Lower lobe of right lung (tissue), 2 donors: ENCODE measurements at regions not wholly inside any gene's neighbourhood (a gene's known extent, or its start where the extent isn't known, plus 50 kb on each side); places are given as distances from the start of the nearest gene placed in this dataset.

Experiments used
- ATAC-seq, 2 donors: fragments of 200-7000 bp; cut with Tn5 transposase; one replicate each; pipeline ENCODE4 v1.9.1; 2020 to 2022; ENCODE audit warnings: mild to moderate bottlenecking in 2 of 2, moderate library complexity in 2 of 2
- DNase-seq: peaks from one replicate; pipeline ENCODE4 v3.0.0-alpha.2; 2020
- H3K27ac ChIP-seq: fragments of 200-600 bp; one replicate; pipeline ENCODE4 v1.8.0; 2022
- H3K27me3 ChIP-seq: fragments of 200-600 bp; one replicate; pipeline ENCODE4 v1.8.0; 2022; ENCODE audit warnings: low read depth
- H3K36me3 ChIP-seq: fragments of 200-600 bp; one replicate; pipeline ENCODE4 v1.8.0; 2022; ENCODE audit warnings: mild to moderate bottlenecking
- H3K4me1 ChIP-seq: fragments of 200-600 bp; one replicate; pipeline ENCODE4 v1.8.0; 2022
- H3K4me3 ChIP-seq: fragments of 200-600 bp; one replicate; pipeline ENCODE4 v1.8.0; 2022; ENCODE audit warnings: mild to moderate bottlenecking
- H3K9me3 ChIP-seq: fragments of 200-600 bp; one replicate; pipeline ENCODE4 v1.8.0; 2022
- intact Hi-C: fragments of 100-400 bp; cut with DNase I; formaldehyde crosslinking; loops from one replicate; pipeline ENCODE4 v1.11.0; 2022
- TF ChIP-seq, protein P1 (sequence below): fragments of 200-600 bp; IDR thresholded peaks from one replicate; pipeline ENCODE4 v1.8.0; 2022; ENCODE audit warnings: antibody characterized with exemption, mild to moderate bottlenecking
- donor health status: DM: no; HTN: yes; CAD: no; lungs with severe emphysema.

DNA sequence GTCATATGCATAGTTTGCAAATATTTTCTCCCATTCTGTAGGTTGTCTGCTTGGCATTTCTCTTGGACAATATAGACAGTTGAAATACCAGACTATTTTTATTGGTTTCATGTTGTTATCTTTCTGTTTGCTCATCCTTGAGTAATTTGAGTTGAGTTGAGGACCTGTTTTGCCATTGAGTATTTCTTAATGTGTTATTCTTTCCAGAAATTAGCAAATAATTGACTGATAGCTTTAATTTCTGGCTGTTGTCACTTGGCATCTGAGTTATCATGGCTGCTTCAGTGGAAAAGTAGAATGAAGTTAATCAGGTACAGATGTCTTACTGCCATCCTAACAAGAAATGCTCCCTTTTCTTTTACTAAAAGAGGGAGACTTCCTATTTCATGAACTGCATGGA is 264.8 kb upstream of the DUSP10 start:
- Histone ChIP-seq H3K36me3 (no peaks in the 10 kb centered on the region), H3K4me1 (no peaks in the 10 kb centered on the region), H3K27ac (no peak overlapping the region), H3K27me3 (no peaks in the 10 kb centered on the region), H3K9me3 (no peaks in the 10 kb centered on the region), H3K4me3 (no peak overlapping the region)
- intact Hi-C loops: no loop called here
- ATAC-seq (no peak), DNase-seq (no peak)
- TF ChIP-seq, protein P1, sequence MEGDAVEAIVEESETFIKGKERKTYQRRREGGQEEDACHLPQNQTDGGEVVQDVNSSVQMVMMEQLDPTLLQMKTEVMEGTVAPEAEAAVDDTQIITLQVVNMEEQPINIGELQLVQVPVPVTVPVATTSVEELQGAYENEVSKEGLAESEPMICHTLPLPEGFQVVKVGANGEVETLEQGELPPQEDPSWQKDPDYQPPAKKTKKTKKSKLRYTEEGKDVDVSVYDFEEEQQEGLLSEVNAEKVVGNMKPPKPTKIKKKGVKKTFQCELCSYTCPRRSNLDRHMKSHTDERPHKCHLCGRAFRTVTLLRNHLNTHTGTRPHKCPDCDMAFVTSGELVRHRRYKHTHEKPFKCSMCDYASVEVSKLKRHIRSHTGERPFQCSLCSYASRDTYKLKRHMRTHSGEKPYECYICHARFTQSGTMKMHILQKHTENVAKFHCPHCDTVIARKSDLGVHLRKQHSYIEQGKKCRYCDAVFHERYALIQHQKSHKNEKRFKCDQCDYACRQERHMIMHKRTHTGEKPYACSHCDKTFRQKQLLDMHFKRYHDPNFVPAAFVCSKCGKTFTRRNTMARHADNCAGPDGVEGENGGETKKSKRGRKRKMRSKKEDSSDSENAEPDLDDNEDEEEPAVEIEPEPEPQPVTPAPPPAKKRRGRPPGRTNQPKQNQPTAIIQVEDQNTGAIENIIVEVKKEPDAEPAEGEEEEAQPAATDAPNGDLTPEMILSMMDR: no peak

DNA sequence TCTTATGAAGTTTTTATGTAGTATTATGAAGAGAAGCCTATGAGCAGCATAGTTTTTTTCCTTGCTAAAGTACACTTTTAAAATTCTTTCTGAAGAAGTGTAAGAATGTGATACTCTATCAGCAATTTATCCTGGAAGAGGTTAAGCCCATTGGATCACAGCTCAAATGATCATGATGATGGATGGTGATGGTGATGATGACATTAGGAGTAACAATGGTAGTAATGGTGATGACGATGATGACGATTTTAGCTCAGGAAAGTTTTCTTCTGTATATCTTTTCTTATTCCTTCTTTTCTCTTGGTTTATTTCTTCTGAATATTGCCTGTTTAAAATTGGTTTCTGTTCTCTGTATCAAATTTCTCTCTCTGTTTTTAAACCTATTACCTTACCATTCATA is 262.9 kb upstream of the DUSP10 start:
- DNase-seq (no peak), ATAC-seq (no peak)
- Histone ChIP-seq H3K4me3 (no peak overlapping the region), H3K27me3 (no peaks in the 10 kb centered on the region), H3K4me1 (no peaks in the 10 kb centered on the region), H3K27ac (no peak overlapping the region), H3K36me3 (no peaks in the 10 kb centered on the region), H3K9me3 (no peaks in the 10 kb centered on the region)
- TF ChIP-seq, protein P1: no peak
- intact Hi-C loops: no loop called here

DNA sequence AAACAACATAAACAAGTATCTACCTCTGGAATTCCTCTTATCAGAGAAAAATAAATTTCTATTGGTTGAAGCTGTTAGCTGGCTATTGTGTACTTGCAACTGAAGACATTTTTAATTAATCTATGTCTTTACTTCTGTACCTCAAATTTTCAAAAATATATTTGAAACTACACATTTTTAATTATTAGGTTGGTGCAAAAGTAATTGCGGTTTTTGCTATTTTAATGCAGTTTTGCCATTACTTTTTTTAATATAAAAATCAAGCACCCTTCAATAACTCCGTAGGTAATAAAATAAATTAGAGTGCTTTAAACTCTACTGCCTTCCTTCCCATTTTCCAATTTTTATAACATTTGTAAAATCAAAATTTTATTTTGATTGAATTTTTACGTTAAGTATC is 262.1 kb upstream of the DUSP10 start:
- TF ChIP-seq, protein P1: no peak
- intact Hi-C loops: no loop called here
- no peaks in the 10 kb centered on the region for H3K27me3 ChIP-seq
- DNase-seq (no peak), ATAC-seq (no peak)
- no peaks in the 10 kb centered on the region for H3K9me3 ChIP-seq
- no peaks in the 10 kb centered on the region for H3K4me1 ChIP-seq
- no peak overlapping the region for H3K4me3 ChIP-seq
- H3K27ac ChIP-seq: no peak overlapping the region
- no peaks in the 10 kb centered on the region for H3K36me3 ChIP-seq

DNA sequence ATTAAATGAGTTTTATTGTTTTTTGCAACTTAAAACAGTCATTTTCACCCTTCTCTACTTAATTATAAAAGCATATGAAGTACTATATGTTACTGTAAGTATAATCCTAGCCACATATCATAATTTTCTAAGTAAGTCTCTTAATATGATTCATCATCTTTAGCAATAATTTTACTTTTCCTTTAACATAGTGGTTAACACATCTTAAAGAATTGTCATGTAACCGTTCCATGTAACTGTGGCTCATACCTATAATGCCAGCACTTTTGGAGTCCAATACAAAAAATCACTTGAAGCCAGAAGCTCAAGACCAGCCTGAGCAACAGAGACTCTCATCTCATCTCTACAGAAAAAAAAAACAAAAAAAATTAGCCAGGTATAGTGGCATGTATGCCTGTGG is 260.6 kb upstream of the DUSP10 start:
- intact Hi-C loops: no loop called here
- TF ChIP-seq, protein P1: no peak

DNA sequence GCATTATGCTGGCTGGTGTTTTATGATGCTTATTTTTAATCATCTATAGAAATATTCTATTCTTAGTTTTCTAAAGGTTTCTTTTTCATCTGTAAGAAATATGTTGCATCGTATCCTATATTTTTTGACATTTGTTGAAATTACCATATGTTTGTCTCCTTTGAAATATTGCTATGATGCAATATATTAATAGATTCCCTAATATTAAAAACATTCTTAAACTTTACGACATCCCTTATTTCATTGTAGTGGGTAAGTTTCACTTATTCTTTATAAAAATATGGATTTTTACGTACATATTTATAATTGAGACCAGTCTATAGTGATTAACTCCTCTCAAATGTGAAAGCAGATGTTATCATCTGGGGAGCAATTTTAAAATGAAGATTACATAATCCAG is 258.2 kb upstream of the DUSP10 start:
- no peak overlapping the region for H3K4me3 ChIP-seq
- no peak overlapping the region for H3K27ac ChIP-seq
- TF ChIP-seq, protein P1: no peak
- intact Hi-C loops: no loop called here
- no peaks in the 10 kb centered on the region for H3K27me3 ChIP-seq
- DNase-seq: no peak
- no peaks in the 10 kb centered on the region for H3K9me3 ChIP-seq
- no peaks in the 10 kb centered on the region for H3K36me3 ChIP-seq
- H3K4me1 ChIP-seq: no peaks in the 10 kb centered on the region
- ATAC-seq: no peak

More for the DNA sequence above, 260.6 kb upstream of the DUSP10 start:
- no peaks in the 10 kb centered on the region for H3K36me3 ChIP-seq
- H3K27me3 ChIP-seq: no peaks in the 10 kb centered on the region
- no peak overlapping the region for H3K27ac ChIP-seq
- no peaks in the 10 kb centered on the region for H3K9me3 ChIP-seq
- no peak for ATAC-seq
- no peak overlapping the region for H3K4me3 ChIP-seq
- H3K4me1 ChIP-seq: no peaks in the 10 kb centered on the region
- DNase-seq: no peak

DNA sequence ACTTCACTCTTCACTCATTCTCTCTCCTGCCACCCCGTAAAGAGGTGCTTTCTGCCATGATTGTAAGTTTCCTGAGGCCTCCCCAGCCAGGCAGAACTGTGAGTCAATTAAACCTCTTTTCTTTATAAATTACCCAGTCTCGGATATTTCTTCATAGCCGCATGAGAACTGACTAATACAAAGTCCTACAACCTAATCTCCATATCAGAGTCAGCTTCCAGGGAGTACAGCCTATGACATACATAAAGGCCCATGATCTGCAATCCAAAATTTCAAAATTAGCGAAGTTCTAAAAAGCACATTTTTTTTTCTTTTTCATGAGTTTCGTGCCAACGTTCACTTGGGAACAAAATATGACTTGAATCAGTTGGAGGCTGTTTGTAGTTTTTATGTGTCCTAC is 256.9 kb upstream of the DUSP10 start:
- H3K27ac ChIP-seq: no peak overlapping the region
- DNase-seq: no peak

More for the DNA sequence above, 256.9 kb upstream of the DUSP10 start:
- Histone ChIP-seq H3K36me3 (no peaks in the 10 kb centered on the region), H3K4me3 (no peak overlapping the region), H3K27me3 (no peaks in the 10 kb centered on the region), H3K9me3 (no peaks in the 10 kb centered on the region), H3K4me1 (no peaks in the 10 kb centered on the region)
- ATAC-seq: no peak
- intact Hi-C loops: no loop called here
- TF ChIP-seq, protein P1: no peak
